Parathyroid adenoma (tissue), 2 donors: ENCODE measurements at regions not wholly inside any gene's neighbourhood (a gene's known extent, or its start where the extent isn't known, plus 50 kb on each side); places are given as distances from the start of the nearest gene placed in this dataset.

ENCODE experiments used
- H2AFZ ChIP-seq: fragments of 300-600 bp; sonication (generic); one replicate; pipeline ENCODE4 v1.7.0; 2017; ENCODE audit warnings: antibody characterized with exemption, mild to moderate bottlenecking
- H3K27ac ChIP-seq: fragments of 300-600 bp; sonication (generic); one replicate; pipeline ENCODE4 v1.7.0; 2017
- H3K27me3 ChIP-seq: fragments of 300-600 bp; sonication (generic); one replicate; pipeline ENCODE4 v1.7.0; 2017; ENCODE audit warnings: low read length; ENCODE audit not compliant: control insufficient read depth, insufficient read depth
- H3K36me3 ChIP-seq: fragments of 300-600 bp; sonication (generic); one replicate; pipeline ENCODE4 v1.7.0; 2017; ENCODE audit warnings: low read length; ENCODE audit not compliant: control insufficient read depth, insufficient read depth
- H3K4me1 ChIP-seq: fragments of 300-600 bp; sonication (generic); one replicate; pipeline ENCODE4 v1.7.0; 2017; ENCODE audit warnings: control low read depth
- H3K4me2 ChIP-seq: fragments of 300-600 bp; sonication (generic); one replicate; pipeline ENCODE4 v1.7.0; 2017; ENCODE audit warnings: low read length
- H3K4me3 ChIP-seq: fragments of 300-600 bp; sonication (generic); one replicate; pipeline ENCODE4 v1.7.0; 2017; ENCODE audit warnings: low read depth, low read length
- H3K79me2 ChIP-seq: fragments of 300-600 bp; sonication (generic); one replicate; pipeline ENCODE4 v1.7.0; 2017; ENCODE audit warnings: control low read depth
- H3K9ac ChIP-seq: fragments of 300-600 bp; sonication (generic); one replicate; pipeline ENCODE4 v1.7.0; 2017; ENCODE audit warnings: mild to moderate bottlenecking
- H3K9me3 ChIP-seq: fragments of 300-600 bp; sonication (generic); one replicate; pipeline ENCODE4 v1.7.0; 2017; ENCODE audit warnings: low read length; ENCODE audit not compliant: control insufficient read depth
- TF ChIP-seq, protein P1 (sequence below): fragments of 300-600 bp; sonication (generic); IDR thresholded peaks from one replicate; pipeline ENCODE4 v1.7.0; 2017; ENCODE audit warnings: antibody characterized with exemption, mild to moderate bottlenecking
- donor health status: primary hyperparathyroidism.

DNA sequence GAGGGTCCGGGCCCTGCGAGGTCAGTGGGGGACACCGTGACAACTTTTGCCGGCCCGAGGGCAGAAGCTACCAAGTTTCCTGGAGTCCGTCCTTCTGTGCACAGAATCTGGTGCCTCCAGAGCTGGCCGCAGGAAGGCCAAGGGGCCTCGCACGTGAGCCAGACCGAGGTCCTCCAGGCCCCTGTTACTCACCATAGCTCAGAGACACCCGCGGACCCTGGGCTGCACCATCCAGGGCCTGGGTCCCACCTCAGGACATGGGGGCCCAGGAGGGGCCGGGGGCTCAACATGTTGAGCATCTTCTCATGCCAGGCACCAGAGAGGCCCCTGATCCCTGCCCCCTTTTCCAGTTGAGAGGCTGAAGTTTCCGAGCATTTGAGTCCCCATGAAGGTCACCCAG is 87.9 kb downstream of the HMX1 start:
- Histone ChIP-seq H3K4me3 (no peak overlapping the region), H3K4me1 (no peaks in the 10 kb centered on the region), H3K27ac (no peak overlapping the region), H3K79me2 (no peaks in the 10 kb centered on the region), H3K36me3 (no peaks in the 10 kb centered on the region), H3K9ac (no peak overlapping the region), H3K9me3 (no peaks in the 10 kb centered on the region), H3K27me3 (no peaks in the 10 kb centered on the region), H2AFZ (no peak overlapping the region), H3K4me2 (no peak overlapping the region)
- TF ChIP-seq, protein P1, sequence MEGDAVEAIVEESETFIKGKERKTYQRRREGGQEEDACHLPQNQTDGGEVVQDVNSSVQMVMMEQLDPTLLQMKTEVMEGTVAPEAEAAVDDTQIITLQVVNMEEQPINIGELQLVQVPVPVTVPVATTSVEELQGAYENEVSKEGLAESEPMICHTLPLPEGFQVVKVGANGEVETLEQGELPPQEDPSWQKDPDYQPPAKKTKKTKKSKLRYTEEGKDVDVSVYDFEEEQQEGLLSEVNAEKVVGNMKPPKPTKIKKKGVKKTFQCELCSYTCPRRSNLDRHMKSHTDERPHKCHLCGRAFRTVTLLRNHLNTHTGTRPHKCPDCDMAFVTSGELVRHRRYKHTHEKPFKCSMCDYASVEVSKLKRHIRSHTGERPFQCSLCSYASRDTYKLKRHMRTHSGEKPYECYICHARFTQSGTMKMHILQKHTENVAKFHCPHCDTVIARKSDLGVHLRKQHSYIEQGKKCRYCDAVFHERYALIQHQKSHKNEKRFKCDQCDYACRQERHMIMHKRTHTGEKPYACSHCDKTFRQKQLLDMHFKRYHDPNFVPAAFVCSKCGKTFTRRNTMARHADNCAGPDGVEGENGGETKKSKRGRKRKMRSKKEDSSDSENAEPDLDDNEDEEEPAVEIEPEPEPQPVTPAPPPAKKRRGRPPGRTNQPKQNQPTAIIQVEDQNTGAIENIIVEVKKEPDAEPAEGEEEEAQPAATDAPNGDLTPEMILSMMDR, result no peak

DNA sequence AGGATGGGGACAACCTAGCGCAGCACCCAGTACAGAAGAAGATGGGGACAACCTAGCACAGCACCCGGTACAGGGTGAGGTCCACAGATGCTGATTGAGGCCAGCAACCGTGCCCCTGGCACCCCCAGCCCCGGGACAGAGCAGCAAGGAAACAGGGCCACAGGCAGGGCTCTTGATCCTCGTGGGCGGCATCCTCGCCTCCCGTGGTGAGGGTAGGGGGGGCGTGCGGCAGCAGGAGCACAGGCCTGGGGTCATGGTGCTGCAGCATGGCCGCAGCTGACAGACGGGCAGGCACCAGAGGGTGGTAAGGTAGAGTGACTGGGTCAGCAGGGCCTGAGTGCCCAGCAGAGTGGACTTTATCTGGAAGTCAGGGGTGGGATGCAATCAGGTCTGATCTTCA is 89.5 kb downstream of the HMX1 start:
- H3K9ac ChIP-seq, result no peak overlapping the region
- H3K27me3 ChIP-seq, result no peaks in the 10 kb centered on the region
- TF ChIP-seq, protein P1, result no peak
- no peaks in the 10 kb centered on the region for H3K79me2 ChIP-seq
- H2AFZ ChIP-seq, result no peak overlapping the region
- H3K4me3 ChIP-seq, result no peak overlapping the region
- no peak overlapping the region for H3K27ac ChIP-seq
- no peaks in the 10 kb centered on the region for H3K9me3 ChIP-seq
- no peaks in the 10 kb centered on the region for H3K36me3 ChIP-seq
- no peak overlapping the region for H3K4me2 ChIP-seq
- no peaks in the 10 kb centered on the region for H3K4me1 ChIP-seq

DNA sequence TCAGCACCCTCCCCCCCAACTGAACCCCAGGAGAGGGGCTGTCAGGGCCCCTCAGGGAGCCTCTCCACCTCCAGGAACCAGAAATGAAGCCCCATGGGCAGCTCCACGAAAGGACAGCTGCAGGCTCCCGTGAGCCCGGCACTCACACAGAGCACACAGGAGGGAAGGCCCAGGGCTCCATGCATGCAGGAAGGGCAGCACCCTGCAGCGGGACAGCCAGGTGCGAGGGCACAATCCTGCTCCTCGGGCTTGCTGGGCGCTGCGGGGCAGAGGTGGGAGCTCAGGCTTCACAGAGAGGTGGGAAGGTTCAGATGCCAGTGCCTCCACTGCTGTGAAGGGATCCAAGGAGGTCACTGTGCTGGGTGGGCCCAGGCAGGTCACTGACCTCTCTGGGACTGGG is 90.0 kb downstream of the HMX1 start:
- no peak overlapping the region for H3K4me2 ChIP-seq
- no peak overlapping the region for H2AFZ ChIP-seq
- H3K27me3 ChIP-seq, result no peaks in the 10 kb centered on the region
- H3K4me3 ChIP-seq, result no peak overlapping the region
- no peaks in the 10 kb centered on the region for H3K4me1 ChIP-seq
- H3K9ac ChIP-seq, result no peak overlapping the region
- TF ChIP-seq, protein P1, result no peak
- H3K79me2 ChIP-seq, result no peaks in the 10 kb centered on the region
- no peak overlapping the region for H3K27ac ChIP-seq
- no peaks in the 10 kb centered on the region for H3K36me3 ChIP-seq
- no peaks in the 10 kb centered on the region for H3K9me3 ChIP-seq

DNA sequence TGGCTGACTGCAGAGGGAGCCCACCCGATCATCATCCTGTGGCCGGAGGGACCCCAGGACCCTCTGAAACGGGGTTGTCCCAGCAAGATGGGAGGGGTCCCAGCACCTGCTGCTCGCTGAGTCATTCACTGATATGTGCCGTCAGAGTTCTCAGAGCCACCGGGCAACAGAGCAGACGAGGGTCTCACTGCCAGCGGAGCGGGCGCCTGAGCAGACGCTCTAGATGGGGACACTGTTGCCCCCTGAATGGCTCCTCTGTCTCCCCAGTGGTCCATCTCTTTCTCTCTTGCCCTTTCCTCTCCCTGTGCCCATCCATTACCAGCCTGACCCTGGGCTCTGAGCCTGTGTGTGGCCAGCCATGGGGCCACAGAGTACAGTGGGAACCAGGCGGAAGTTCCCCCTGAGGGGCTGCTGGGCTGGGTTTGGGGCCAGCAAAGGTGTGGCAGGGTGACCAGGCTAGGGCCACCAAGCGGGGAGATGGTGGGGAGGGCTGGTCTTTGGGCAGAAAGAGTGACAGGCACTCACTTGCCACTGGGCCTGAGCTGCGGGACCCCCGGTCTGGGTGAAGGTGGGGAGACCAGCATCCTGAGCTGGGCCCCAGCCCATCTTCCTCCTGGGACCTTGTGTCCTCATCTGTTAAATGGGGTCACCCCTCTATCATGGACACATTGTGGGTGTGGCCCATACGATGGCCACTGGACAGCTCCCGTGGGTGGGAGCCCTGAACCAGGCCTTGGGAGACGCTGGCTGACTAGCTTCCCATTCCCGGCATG is 90.9 kb downstream of the HMX1 start:
- Histone ChIP-seq H3K4me2 (no peak overlapping the region), H3K4me3 (no peak overlapping the region), H3K36me3 (no peaks in the 10 kb centered on the region), H3K27me3 (no peaks in the 10 kb centered on the region), H2AFZ (no peak overlapping the region), H3K4me1 (no peaks in the 10 kb centered on the region), H3K9ac (no peak overlapping the region), H3K27ac (no peak overlapping the region), H3K9me3 (no peaks in the 10 kb centered on the region), H3K79me2 (no peaks in the 10 kb centered on the region)
- TF ChIP-seq, protein P1, result no peak

DNA sequence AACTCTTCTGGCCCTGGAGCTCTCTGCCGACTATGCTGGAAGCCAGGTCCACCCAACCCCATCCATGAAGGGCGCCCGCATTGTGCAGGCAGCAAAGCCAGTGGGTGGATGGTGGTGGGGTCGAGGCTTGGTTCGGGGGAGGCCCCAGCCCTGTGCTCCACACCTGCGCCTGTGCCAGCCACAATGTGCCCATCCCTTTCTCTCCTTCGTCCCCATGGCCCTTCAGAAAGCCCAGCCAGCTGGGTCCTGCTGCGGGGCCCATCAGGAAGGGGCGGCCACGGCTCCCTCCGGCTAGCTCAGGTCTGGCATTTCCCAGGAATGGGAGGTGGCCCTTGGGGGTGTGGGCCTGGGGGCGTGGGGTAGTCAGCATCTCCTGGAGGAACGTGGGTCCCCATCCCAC is 91.6 kb downstream of the HMX1 start:
- TF ChIP-seq, protein P1, result no peak
- H3K36me3 ChIP-seq, result no peaks in the 10 kb centered on the region
- no peaks in the 10 kb centered on the region for H3K4me1 ChIP-seq
- no peak overlapping the region for H2AFZ ChIP-seq
- H3K4me3 ChIP-seq, result no peak overlapping the region
- no peak overlapping the region for H3K27ac ChIP-seq
- no peak overlapping the region for H3K4me2 ChIP-seq
- no peaks in the 10 kb centered on the region for H3K27me3 ChIP-seq
- H3K9me3 ChIP-seq, result no peaks in the 10 kb centered on the region
- no peaks in the 10 kb centered on the region for H3K79me2 ChIP-seq
- H3K9ac ChIP-seq, result no peak overlapping the region
